ENCODE measurements at regions not wholly inside any gene's neighbourhood (a gene's known extent, or its start where the extent isn't known, plus 50 kb on each side); places are given as distances from the start of the nearest gene placed in this dataset.

DNA sequence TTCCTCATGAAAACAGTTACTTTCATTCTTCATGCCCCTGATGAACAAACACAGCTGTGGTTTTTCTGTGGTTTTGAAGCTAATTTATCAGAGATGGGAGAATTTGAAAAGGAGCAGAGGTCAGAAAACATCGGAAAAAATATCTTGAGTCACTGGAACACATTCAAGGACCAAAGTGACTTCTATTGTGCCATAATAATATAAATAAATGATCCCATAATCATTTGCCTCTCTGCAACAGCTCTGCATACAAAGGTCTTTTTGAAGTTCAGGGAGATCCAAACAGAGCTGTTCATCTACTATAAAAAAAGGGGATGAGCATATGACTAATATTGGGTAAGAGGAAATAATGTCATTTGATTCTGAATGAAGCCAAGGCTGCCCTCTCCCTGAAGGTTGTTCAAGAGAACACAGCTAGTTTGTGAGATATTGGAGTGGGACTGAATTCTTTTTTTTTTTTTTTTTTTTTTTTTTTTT is 201.3 kb upstream of the GALNT5 start:
- DNase-seq, result no peak

DNA sequence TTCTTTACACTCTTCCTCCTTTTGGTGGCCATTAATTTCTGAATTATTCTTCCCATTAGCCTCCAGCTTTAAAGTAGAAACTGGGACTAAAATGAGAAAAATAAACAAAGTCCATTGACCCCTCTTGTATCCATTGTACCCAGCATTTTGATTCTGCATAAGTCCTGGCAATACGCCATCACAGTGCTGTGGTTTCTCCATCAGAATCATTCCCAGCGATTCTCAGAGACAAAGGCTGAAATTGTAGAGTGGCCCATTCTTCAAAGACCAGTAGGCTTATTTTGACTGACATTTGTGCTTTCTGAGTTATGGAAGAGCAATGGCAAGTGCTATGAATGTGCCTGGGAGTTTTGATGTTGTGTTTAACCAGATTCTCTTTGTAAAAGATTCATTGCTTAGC is 199.3 kb upstream of the GALNT5 start:
- no peak for DNase-seq

DNA sequence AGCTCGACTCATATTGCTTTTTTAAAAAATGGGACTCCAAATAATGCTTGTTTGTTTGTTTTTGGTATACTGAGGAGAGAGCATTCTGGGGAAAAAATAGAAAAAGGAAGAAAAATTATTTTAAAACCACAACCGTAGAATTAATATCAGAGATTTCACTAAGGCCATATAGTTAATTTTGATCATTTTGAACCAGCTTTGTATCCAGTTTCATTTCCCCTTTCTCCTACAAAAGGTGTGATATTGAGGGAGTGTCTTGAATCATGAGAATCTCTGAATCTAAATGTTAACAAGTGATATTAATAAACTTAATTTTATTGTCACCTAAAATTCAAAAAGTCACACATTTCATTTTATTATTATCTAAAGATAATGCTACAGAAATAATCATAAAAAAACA is 198.5 kb upstream of the GALNT5 start:
- no peak for DNase-seq

DNA sequence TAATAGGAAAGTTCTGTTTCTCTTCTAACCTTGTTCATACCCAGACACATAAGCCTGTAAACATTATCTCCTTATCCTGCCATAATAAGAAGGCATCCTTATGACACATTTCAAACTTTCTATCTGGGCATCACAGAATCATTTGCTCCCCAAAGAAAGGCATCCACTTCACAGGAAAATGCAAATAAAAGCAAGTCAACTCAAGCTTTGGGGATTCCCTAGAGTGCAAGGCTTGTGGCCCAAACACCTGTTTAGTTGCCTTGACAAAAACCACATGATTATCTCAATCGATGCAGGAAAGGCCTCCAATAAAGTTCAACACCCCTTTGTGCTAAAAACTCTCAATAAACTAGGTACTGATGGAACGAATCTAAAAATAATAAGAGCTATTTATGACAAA is 195.7 kb upstream of the GALNT5 start:
- no peak for DNase-seq

DNA sequence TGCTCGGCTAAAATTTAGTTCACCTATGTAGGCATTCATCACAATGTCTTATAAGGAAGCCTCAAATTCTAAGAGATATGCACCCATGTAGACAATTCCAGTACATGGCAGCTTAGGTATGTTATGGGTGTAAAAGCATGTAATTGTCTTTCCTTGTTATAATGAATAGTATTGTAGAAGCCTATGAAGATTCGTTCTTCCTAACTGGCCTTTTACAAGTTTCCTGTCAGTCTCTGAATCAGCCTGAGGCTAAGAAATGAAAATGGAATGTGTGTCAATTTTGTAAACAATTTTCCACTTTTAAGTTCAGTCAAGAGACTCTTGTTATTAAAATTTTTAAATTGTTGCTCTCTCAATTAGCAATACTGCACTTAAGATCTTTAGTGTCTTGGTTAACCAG is 189.9 kb upstream of the GALNT5 start:
- no peak for DNase-seq

DNA sequence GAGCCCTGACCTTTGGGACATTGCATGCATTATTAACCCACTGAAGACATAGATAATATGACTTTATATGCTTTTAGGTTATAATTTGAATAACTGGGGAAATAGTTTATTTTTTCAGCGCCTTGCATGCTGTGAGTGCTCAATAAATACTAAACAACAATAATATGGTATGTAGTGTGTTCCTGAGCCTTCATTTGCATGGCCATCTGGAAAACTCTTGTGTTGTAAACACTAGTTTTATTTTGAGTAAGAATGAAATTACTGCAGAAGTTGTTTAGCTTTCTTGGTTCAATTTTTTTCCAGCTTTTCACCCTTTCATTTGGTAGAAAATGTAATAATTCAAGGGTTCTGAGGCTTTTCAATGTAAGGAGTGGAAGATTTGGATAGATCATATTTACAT is 189.3 kb upstream of the GALNT5 start:
- DNase-seq, result no peak

DNA sequence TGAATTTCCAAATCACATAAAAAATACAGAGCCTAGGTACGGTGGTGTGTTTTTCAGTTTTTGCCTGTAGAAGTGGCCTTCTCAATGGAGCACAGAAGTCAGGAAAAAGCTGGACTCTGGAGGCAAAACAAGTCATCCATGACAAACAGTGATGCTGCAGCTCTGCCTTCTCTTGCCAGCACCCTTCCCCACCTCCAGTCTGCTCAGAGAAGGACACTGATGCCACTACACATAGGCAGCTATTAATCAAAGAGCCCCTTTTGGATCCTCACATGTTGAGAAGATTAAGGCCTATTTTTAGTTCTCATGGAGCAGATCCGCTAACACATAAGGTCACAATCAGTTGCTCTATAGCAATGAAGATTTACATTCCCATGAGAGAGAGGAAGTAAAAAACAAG is 181.6 kb upstream of the GALNT5 start:
- DNase-seq, result no peak

DNA sequence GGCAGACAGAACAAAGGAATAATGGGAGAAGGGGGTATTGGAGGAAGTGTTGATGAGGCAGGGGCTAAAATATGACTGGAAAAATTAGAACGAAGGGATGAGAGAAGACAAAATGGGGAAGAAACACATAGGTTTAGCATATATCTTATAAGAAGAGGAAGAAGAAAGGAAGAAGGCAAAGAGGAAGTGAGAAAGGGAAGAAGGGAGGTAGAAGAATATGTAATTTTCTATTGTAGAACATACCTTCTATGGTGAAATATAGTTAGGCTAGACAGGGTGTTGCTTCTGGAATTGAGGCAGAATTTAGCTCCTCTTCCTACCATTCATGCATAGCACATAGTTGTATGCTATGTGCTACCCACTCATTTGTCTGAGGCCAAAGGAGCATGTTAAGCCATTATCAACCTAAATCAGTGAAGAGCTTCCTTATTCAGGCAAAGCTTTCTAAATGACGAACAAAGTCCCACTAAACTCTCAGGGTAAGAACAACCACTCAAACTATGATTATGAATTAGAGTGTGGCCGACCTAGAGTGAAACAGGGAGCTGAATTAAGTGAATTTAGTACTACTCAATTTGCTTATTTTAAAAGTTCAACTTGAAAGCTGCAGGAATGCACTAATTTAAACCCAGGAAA is 180.9 kb upstream of the GALNT5 start:
- DNase-seq, result no peak

DNA sequence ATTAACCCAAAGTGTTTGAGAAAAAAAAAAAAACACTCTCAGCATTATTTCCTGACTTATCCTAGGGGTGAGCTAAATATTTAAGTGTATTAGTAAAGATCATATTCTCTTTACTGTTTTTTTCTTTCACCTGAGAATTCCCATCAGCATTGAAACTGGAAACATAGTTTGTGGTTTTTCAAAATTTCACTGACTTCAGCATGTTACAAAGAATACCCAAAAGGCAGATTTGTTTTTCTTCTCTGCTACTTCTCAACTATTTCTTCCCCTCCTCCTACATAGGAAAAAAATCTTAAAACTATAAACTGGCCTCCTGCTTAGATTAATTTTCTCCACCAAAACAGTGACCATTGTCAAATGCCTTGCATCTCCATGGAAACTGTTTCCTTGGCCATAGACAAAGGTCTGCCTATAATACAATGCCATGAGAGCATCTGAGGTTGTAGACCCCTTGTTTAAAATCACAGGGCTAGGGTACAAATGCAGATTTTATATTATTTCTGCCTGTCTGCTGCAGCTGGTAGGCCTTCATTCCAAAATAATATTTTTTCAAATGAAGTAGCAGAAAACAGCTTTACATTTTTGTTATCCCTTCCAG is 179.7 kb upstream of the GALNT5 start:
- DNase-seq, result no peak

DNA sequence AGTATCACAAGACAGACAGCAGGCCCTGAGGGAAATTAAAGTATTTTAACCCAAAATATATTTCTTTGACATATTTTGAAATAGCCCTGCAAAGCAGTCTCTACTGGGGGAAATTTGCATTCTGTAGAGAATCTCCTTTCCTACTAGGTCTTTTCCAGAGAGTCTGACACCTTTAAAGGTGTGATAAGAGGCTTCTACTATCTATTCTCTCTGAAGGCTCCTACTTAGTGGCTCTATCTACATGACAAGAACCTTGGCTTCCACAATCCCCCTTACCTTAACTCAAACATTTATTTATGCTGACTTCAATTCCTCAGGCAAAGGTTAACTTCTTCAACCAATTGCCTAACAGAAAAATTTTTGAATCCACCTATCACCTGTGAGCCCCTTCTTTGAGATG is 174.6 kb upstream of the GALNT5 start:
- DNase-seq, result no peak

DNA sequence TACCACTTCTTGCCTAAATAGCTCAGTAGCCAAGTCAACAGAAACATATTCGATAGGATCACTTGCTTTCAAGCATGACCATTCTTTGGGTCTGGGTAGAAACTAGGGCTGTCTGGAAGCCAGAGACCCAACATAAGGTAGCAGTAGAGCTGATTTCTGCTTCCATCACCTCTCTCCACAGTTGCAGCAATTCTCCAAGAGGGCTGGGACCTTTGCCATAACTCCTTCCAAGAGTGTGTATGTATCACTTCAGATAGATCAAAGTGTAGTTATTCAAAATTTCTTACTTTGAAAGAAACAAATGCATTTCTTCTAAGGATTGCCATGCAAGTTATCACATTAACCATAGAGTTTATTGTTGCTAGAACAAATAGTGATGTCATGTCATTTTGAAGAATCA is 172.0 kb upstream of the GALNT5 start:
- no peak for DNase-seq

DNA sequence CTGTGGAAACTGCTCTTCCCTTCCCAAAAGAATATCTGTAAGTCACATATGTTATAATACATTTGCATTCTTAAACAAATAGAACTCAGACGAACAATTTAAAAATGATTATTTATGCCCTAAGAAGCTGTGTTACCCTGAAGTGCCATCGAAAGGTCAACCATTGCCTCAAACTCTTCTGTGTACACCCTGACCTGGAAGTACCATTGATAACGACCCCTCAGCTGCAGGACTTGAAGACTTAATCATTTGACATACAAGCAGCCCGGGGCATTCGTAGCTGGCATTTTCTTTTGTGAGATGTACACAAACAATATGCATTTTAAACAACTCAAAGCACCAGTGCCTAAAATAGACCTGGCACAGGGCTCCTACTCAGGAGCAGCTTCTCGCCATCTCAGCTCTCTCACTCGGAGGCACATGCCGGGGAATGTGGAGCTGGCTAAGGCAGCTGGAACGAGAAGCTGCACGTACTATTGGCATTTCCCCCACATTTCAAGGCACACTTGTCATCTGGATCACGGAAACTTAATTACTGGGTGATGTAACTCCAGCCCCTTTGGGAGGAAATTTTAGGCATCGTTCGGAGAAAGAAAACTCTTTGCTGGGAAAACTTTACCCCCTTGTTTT is 170.0 kb upstream of the GALNT5 start:
- DNase-seq, result peak in 6 of 56 donors; percentile 1 to 10 (median 6)

DNA sequence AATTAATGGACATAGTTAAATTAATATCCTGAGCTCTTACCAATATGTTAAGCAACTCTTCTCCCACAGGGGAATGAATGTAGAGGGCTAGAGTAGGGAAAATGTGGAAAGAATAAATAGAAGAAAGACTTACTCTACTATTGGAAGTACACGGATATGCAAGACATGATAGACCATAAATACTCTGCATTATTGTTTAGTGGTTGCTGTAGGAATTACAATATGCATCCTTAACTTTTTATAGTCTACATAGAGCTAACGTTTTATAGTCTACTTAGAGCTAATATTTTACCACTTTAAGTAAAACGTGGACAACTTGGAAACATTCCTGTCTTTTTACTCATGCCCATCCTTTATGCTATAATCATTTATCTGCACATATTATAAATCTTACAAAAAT is 163.8 kb upstream of the GALNT5 start:
- no peak for DNase-seq

DNA sequence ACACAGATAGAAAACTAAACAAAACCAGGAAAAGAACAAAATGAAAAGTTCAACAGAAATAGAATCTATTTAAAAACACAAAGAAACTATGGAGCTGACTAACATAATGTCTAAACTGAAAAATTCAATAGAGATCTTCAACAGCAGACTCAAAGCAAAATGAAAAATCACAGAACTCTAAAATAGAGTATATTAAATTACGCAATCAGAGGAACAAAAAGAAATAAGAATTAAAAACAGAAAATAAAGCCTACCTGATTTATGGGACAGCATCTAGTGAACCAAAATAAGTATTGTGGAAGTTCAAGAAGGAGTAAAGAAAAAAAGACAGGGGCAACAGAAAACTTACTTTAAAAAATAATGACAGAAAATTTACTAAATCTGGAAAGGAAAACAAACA is 152.1 kb upstream of the GALNT5 start:
- DNase-seq, result no peak

DNA sequence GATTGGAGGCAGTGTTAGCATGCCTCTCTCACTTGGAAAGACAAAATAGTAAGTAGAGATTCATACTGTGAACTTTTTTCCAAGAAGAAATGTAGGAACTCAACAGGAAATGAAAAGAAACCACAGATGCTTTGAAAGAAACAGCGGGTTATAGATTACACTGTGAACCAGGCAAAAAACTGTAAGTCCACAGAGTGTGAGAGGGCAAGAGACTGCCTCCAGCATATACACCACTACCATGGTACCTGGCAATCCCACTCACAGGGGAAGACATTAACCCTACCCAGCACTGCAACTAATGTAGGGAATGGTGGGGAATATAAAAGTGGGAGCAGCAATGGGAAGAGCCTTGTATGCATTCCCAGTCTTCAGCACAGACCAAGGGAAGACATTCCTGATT is 150.6 kb upstream of the GALNT5 start:
- no peak for DNase-seq

DNA sequence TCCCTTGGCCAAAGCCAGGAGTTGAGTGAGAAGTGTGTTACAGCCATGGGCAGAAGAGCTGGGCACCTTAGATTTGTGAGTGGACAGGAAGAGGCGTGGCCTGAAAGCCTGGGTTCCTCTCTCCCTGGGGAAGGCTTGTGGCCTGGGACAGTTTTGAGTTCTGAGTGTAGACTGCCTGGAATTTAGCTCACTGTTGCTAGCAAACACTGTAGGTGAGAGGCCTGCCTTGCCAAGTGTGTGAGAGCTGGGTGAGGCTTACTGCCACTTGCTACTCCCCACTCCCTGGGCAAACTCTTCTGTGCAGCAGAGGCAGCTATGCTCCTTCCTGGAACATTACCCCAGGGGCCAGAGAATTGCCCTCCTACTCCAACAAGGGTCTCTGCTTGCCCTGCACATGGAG is 150.0 kb upstream of the GALNT5 start:
- no peak for DNase-seq

DNA sequence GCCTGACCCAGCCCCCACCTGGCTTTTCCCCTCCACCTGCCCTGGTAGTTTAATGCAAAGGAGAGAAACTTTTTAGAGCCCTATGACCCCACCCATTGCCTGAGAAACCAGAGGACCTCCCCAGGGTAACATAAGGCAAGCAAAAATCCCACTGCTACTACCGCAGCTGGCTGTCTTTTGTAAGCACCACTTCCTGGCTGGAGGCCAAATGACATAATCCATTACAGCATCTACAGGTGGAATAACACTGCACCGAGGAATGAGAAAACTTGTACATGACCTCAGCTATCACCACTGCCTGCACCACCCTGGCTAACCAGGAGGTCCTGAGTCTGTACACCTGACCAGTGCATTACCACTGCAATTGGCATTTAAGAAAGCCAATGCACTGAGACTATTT is 149.6 kb upstream of the GALNT5 start:
- DNase-seq, result no peak

DNA sequence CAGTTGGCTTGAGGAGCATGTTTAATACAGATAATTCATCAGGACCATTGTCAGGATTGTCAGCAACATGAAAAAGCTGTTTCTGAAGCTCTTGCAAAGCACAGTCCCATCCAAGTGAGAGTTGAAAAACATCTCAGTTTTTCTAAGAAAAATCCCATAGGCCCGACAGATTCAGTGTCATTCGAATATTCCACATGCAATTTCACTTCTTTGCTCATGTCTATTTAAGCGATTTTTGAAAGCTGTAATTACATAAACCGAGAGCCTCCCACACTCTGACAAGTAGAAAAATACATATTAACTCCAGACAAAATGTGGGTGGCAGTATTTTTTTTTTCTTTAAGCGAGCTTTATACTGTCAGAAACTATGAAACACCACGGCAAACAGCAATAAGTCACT is 134.7 kb upstream of the GALNT5 start:
- no peak for DNase-seq

DNA sequence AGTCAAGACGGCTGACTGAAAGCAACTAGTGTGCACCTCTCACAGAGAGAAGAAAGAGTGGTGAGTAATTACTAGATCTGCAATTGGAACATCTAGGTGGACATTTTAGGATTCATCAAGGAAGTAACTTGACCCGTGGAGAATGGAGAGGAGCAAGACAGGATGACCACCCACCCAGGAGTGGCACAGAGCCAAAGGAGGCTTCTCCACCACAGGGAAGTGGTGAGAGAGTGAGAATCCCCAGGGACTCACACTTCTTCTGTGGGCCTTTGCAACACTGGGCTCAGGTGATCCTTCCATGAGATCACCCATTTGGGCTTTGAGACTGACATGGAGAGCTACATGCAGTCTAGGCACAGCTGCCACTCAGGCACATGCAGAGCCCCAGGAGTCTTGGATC is 132.8 kb upstream of the GALNT5 start:
- DNase-seq, result no peak

DNA sequence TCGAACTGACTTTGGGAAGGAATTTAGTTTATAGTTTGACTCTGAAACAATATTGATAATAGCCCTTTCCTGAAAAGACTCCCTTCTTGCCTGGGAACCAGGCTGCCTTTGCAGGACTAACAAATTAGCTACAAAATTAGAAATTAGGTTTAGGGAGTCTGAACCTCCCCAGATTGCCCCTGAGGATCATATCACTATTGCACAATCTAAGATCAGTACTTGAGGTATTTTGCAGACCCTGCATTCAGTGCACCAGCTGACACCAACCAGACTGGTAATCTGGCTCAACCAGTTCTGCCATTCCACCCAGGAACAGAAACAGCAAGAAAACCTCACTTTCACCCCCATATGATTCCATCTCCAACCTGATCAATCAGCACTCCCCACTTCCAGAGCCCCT is 131.8 kb upstream of the GALNT5 start:
- no peak for DNase-seq

DNA sequence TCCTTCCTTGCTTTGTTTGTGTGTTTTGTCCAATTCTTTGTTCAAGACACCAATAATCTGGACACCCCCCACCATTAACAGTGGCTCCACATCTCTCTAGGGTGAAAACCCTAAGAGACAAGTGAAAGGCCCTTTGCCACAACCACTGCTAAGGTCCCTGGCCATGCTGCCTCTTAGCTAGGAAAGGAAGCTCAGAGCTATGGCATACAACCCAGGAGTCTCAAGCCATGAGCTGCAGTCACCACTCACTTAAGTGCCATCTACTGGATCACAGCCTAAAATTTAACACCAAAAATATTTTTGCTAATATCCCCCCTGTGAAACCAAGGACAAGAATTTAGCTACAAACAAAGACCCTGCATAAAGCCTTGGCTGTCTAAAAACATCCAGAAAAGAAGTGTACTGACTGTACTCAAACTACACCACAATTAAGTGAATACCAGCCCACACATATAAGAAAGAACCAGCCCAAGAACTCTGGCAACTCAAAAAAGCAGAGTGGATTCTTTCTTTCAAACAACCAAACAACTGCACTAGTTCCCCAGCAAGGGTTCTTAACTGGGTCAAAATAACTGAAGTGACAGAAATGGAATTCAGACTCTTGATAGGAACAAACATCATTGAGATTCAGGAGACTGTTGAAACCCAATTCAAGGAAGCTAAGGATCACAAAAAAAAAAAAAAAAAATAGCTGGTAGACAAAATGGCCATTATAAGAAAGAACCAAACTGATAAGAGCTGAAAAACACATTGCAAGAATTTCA is 130.1 kb upstream of the GALNT5 start:
- no peak for DNase-seq

DNA sequence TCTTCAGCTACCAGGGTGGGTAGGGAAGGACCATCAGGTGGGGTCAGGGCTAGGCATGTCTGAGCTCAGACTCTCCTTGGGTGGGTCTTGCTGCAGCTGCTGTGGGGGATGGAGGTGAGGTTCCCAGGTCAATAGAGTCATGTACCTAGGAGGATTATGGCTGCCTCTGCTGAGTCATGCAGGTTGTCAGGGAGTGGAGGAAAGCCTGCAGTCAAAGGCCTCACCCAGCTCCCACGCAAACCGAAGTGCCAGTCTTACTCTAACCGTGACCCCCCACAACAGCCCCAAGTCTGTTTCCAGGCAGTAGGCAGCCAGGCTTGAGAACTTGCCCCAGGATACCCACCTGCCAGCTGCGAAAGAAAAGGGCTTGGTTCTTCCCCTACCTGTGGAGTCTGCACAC is 113.6 kb upstream of the GALNT5 start:
- no peak for DNase-seq

DNA sequence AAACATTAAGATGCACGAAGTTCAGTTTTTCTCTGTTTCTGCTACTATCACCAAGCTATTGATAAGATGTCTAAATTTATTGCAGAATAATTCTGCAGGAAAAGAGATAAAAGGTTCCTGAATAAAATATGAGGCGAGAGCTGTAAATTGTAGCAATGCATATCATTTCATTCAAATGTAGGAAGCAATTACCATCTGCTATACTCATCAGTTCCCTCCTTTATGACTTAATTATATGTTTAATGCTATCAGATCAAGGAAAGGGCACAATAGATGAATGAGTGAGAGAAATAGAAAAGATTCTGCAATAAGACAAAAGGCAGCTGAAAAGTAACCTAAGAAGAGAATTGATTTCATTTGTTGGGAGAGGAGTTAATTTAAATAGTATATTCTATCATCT is 108.2 kb upstream of the GALNT5 start:
- no peak for DNase-seq
